Upper lobe of right lung (tissue), 1 donor: ENCODE measurements at regions not wholly inside any gene's neighbourhood (a gene's known extent, or its start where the extent isn't known, plus 50 kb on each side); places are given as distances from the start of the nearest gene placed in this dataset.
"Not testable (repeated sequence)": the region's sequence is repeated elsewhere in the genome, so short reads cannot be mapped to it uniquely, and the experiment has no call there.

ENCODE experiments used
- ATAC-seq: fragments of 200-7000 bp; cut with Tn5 transposase; one replicate; pipeline ENCODE4 v1.9.1; 2020; ENCODE audit warnings: mild to moderate bottlenecking, moderate library complexity
- DNase-seq: peaks from one replicate; pipeline ENCODE4 v3.0.0-alpha.2; 2020
- H3K27ac ChIP-seq: fragments of 200-600 bp; one replicate; pipeline ENCODE4 v1.8.0; 2022
- H3K27me3 ChIP-seq: fragments of 200-600 bp; one replicate; pipeline ENCODE4 v1.8.0; 2022; ENCODE audit warnings: mild to moderate bottlenecking
- H3K36me3 ChIP-seq: fragments of 200-600 bp; one replicate; pipeline ENCODE4 v1.8.0; 2022
- H3K4me1 ChIP-seq: fragments of 200-600 bp; one replicate; pipeline ENCODE4 v1.8.0; 2022
- H3K4me3 ChIP-seq: fragments of 200-600 bp; one replicate; pipeline ENCODE4 v1.8.0; 2022; ENCODE audit warnings: mild to moderate bottlenecking
- H3K9me3 ChIP-seq: fragments of 200-600 bp; one replicate; pipeline ENCODE4 v1.8.0; 2022
- CTCF ChIP-seq: fragments of 200-600 bp; IDR thresholded peaks from one replicate; pipeline ENCODE4 v1.8.0; 2022; ENCODE audit warnings: antibody characterized with exemption
- intact Hi-C: fragments of 100-400 bp; cut with DNase I; formaldehyde crosslinking; loops from one replicate; pipeline ENCODE4 v1.11.0; 2022
- donor health status: DM: no; HTN: yes; CAD: no; lungs with severe emphysema.

DNA sequence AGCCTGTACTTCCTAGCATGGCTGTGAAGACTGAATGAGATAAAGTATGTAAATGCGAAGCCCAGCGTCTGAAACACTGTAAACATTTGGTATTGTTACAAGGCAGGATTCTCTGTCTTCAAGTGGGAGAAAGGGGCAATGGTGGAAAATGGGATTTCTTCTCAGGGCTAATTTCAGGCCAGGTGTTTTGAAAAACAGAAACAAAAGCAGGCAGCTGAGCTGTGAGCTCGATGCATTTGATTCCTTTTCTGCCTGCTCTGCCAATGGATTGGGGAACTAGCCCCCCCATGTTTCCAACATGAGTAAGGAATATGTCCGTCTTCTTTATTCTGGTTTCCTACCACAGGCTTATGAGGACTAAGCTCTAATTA is 732.1 kb upstream of the AUTS2 start:
- Histone ChIP-seq H3K4me1 (no peaks in the 10 kb centered on the region), H3K36me3 (no peaks in the 10 kb centered on the region), H3K9me3 (no peaks in the 10 kb centered on the region), H3K27ac (no peak overlapping the region), H3K4me3 (no peak overlapping the region), H3K27me3 (no peaks in the 10 kb centered on the region)
- DNase-seq (no peak), ATAC-seq (no peak)
- intact Hi-C loops = no loop called here
- no peak for TF ChIP-seq CTCF

- ATAC-seq, intact Hi-C loops, H3K27ac ChIP-seq, DNase-seq, H3K4me1 ChIP-seq, H3K36me3 ChIP-seq, H3K9me3 ChIP-seq, H3K27me3 ChIP-seq, H3K4me3 ChIP-seq: not testable (repeated sequence)
Measured at GRCh38 chr7:68866721-68867120, 731.6 kb upstream of the AUTS2 start.

- no peaks in the 10 kb centered on the region for H3K27me3 ChIP-seq
- no peak for DNase-seq
- intact Hi-C loops = no loop called here
- ATAC-seq = no peak
- no peaks in the 10 kb centered on the region for H3K9me3 ChIP-seq
- H3K27ac ChIP-seq = no peak overlapping the region
- TF ChIP-seq CTCF = no peak
- H3K4me3 ChIP-seq = no peak overlapping the region
- H3K4me1 ChIP-seq = no peaks in the 10 kb centered on the region
- H3K36me3 ChIP-seq = no peaks in the 10 kb centered on the region
Measured at GRCh38 chr7:68868978-68869377, 729.3 kb upstream of the AUTS2 start.

DNA sequence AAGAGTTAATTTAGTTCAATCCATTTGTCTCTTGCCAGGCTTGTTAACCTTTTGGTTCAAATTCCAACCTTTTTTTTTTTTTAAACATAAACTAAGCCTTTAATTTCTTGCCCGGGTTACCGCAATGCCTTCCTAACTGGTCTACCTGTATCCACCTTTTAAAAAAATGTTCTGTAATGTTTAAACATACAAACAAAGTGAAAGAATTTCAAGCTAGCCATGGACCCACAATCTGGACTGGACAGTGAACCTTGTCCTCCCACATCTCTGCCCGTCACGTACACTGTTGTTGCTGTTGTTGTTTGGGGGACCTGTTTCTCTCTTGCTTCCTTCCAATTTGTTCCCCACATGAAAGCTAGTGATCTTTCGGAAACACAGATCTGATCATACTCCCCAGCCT is 724.7 kb upstream of the AUTS2 start:
- Histone ChIP-seq H3K4me1 (no peaks in the 10 kb centered on the region), H3K27me3 (no peaks in the 10 kb centered on the region), H3K27ac (no peak overlapping the region), H3K36me3 (no peaks in the 10 kb centered on the region), H3K9me3 (no peaks in the 10 kb centered on the region), H3K4me3 (no peak overlapping the region)
- ATAC-seq (no peak), DNase-seq (no peak)
- TF ChIP-seq CTCF = no peak
- intact Hi-C loops = no loop called here

DNA sequence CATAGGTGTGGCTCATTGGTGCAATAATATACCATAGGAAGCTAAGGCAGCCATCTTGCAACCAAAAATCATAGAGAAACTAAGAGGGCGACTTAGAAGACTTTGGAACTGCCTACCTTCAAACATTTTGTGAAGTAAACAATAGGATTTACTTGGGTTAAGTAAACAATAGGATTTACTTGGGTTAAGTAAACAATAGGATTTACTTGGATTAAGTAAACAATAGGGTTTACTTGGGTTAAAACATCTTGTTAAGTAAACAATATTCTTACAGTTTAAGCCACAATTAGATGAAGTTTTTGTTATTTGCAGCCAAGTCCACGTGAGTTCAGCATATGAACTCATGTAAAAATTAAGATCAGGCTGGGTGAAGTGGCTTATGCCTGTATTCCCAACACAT is 722.4 kb upstream of the AUTS2 start:
- Histone ChIP-seq H3K27me3 (no peaks in the 10 kb centered on the region), H3K27ac (no peak overlapping the region), H3K9me3 (no peaks in the 10 kb centered on the region), H3K36me3 (no peaks in the 10 kb centered on the region), H3K4me3 (no peak overlapping the region), H3K4me1 (no peaks in the 10 kb centered on the region)
- TF ChIP-seq CTCF = no peak
- ATAC-seq = no peak
- no peak for DNase-seq
- intact Hi-C loops = no loop called here

DNA sequence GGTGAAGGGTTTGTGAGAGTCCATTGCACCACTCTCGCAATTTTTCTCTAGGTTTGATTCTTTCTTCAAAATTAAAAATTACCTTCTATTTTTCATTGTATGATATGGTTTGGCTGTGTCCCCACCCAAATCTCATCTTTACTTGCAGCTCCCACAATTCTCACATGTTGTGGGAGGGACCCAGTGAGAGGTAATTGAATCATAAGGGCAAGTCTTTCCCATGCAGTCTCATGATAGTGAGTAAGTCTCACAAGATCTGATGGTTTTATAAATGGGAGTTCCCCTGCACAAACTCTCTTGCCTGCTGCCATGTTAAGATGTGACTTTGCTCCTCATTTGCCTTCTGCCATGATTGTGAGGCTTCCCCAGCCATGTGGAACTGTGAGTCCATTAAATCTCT is 711.2 kb upstream of the AUTS2 start:
- ATAC-seq, H3K27ac ChIP-seq, intact Hi-C loops: not testable (repeated sequence)

GRCh38 chr7:68888971-68889385 is 709.3 kb upstream of the AUTS2 start:
- ATAC-seq = no peak
- Histone ChIP-seq H3K36me3 (no peaks in the 10 kb centered on the region), H3K9me3 (no peaks in the 10 kb centered on the region), H3K4me1 (no peaks in the 10 kb centered on the region), H3K4me3 (no peak overlapping the region), H3K27ac (no peak overlapping the region), H3K27me3 (no peaks in the 10 kb centered on the region)
- DNase-seq = no peak
- intact Hi-C loops = no loop called here
- TF ChIP-seq CTCF = no peak

More for the DNA sequence above, 711.2 kb upstream of the AUTS2 start:
- not testable (repeated sequence) for H3K36me3 ChIP-seq, DNase-seq, H3K4me3 ChIP-seq, H3K27me3 ChIP-seq, H3K4me1 ChIP-seq, H3K9me3 ChIP-seq
